ENCODE measurements at regions not wholly inside any gene's neighbourhood (a gene's known extent, or its start where the extent isn't known, plus 50 kb on each side); places are given as distances from the start of the nearest gene placed in this dataset.
"Not testable (repeated sequence)": the region's sequence is repeated elsewhere in the genome, so short reads cannot be mapped to it uniquely, and the experiment has no call there.

DNA sequence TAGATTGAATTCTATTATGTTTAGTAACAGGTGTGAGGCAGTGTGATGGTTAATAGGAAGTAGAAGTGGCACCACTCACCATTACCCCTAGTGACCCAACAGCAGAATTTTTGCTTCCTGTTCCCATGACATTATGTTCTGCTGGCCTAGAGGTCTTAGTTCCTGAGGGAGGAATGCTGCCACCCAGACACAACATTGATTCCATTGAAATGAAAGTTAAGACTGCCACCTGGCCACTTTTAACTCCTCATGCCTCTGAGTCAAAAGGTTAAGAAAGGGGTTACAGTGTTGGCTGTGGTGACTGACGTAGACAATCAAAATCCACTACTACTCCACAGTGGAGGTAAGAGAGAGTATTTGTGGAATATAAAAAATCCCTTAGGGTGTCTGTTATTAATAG lies 218.9 kb upstream of the NMUR2 start:
- no peak for DNase-seq

GRCh38 chr5:152625696-152626095 lies 220.6 kb upstream of the NMUR2 start:
- no peak for DNase-seq

DNA sequence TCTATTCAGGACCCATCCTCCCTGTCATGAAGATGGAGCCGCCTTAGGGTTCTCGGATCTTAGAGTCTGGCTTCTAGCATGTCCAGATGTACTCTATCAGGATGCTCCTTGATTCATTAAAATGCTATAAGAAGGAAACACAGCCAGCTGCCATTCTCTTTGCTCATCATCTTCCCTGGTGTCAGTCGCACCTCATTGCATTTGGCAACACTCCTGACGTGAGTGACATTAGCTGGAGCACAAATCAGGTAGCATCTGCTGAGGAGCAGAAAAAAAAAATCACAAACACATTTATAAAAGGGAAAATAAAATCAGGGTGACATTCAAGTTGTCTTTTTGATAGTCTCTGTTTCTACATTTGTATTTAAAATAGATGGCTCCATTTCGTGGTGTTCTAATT lies 226.1 kb upstream of the NMUR2 start:
- no peak for DNase-seq

- no peak for DNase-seq
These were observed 227.3 kb upstream of the NMUR2 start for GRCh38 chr5:152632360-152632759.

DNA sequence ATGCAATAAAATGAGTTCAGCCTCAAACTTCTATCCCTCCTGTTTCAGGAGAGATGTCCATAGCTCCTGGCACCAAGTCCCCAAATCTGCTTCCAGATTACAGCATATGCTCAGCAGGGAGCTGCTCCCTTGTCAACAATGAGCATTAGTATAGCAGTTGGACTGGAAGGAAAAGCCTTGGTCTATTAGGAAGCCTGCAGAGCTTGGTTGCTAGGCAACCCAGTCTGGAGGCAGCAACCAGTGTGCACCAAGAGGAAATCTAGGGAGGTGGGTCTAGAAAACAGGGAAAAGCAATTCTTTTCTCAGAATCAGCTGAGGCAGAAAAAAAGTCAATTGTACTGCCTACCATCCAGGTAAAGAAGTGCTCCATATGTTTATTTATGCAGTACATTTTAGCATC lies 229.5 kb upstream of the NMUR2 start:
- DNase-seq = no peak

DNA sequence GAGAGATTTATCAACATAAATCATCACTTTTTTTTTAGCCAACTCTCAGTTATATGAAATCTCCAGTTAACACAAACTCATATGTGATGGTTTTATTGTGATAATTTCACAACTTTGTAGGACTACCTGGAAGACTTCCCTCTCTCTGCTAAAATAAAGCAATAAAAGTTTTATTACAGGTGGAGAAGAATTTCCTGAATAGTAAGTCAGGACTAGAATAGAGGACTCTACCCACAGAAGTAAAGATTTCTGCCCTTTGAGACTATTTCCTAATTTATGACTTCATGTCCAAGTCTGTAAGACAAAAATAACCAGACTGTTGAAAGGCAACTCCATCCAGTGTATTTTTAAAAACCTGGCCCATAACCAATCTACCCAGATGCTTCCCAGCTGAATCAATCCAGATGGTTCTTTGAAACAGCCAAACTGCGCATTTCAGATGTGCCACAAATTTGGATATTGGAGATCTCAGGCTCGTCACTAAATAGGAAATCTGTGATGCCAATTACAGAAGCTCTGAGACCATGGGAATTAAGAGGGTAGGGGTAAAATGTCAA lies 234.0 kb upstream of the NMUR2 start:
- DNase-seq = no peak

DNA sequence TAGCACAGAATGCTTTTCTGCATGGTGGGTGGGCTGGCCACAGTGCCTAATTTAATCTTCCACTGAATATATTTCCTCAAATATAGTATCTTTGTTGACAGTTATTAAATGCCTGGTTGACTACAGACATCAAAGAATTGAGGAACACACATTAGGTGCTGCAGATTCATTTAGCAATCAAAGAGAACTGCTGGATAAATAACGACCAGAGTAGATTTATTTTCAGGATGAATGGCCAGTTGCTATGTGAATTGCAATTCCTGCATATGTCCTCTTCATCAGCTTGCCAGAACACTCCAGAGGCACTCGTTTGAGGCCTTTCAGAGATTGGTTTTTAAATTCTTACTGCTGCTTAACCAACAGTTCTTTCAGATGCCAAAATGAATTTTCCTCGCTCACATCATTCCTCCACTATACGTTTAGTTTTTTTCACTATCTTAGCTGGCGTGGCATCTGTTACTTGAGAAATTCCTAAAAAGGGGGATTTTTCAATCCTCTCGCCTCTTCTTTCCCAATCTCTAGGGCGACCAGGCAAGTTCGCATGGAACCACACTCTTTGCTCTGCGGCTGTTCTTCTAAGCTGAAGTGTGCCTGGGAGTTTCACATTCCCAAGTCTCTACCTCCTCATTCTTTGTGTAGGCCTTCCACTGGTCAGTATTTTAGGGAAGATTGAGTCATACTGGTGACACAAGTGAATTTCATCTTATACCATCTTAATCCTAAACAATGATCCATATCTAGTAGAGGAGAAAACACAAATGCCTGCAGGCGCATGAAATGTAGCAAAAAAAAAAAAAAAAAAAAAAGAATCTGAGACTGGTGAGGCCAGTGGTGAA lies 237.1 kb upstream of the NMUR2 start:
- DNase-seq = no peak

- no peak for DNase-seq
These were observed 237.8 kb upstream of the NMUR2 start for GRCh38 chr5:152642880-152643279.

- DNase-seq = no peak
These were observed 239.1 kb upstream of the NMUR2 start for GRCh38 chr5:152644029-152644728.

- DNase-seq = no peak
These were observed 244.5 kb upstream of the NMUR2 start for GRCh38 chr5:152649609-152650008.

- DNase-seq = no peak
These were observed 245.3 kb upstream of the NMUR2 start for GRCh38 chr5:152650413-152650812.

DNA sequence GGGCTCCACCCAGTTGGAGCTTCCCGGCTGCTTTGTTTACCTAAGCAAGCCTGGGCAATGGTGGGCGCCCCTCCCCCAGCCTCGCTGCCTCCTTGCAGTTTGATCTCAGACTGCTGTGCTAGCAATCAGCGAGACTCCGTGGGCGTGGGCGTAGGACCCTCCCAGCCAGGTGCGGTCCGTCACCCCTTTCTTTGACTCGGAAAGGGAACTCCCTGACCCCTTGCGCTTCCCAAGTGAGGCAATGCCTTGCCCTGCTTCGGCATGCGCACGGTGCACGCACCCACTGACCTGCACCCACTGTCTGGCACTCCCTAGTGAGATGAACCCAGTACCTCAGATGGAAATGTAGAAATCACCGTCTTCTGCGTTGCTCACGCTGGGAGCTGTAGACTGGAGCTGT lies 254.4 kb upstream of the NMUR2 start:
- DNase-seq = not testable (repeated sequence)

GRCh38 chr5:152673601-152674000 lies 268.5 kb upstream of the NMUR2 start:
- no peak for DNase-seq

- DNase-seq = no peak
These were observed 269.3 kb upstream of the NMUR2 start for GRCh38 chr5:152674403-152674802.

DNA sequence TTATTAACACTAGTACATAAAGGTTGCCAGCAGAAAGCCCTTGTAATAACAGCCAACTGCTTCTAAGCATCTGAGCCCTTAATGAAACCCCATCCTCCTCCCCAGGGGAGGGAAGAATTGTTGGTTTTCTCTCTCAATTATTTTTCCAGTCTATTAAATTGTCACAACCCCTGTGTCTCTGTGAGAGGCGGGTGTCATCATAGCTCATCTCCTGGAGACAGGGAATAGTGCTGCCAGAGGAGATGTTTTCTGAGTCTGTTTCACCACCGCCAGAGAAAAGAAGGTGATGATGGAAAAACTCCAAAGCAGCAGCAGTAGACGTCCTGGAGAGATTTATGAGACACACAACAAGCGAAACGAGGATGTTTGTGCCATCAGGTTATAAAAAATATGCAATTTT lies 271.1 kb upstream of the NMUR2 start:
- no peak for DNase-seq

GRCh38 chr5:152683205-152683604 lies 278.1 kb upstream of the NMUR2 start:
- no peak for DNase-seq

GRCh38 chr5:152686931-152687330 lies 281.9 kb upstream of the NMUR2 start:
- DNase-seq = no peak

DNA sequence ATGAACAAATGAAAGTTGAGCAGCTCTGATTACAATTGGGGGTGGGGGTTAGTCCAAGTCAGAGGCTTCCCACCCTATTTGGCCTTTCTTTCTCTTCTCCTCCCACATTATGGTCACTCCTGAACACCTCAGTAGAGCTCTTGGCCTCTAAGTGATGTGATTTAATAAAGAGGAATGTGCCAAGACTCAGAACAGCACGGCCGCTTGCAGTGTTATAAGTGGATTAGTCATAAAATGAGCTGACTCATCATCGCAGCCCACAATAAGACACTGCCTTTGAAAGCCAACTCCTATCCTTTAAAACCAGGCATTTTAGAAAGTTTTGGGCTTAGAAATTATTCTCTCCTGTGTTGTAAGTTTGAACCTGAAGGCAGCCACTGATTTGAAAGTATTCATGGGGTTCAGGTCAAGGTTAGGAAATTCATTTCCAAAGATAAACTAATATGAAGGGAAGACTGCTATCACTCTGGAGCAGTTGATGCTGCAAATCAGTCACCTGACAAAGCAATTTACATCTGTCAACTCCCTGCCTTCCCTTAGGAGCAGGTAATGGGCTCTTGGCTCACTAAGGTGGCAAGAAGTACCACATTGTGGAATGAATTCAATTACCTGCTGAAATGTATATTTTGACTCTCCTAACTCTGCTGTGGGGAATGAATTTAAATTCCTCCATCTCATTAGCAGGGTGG lies 283.6 kb upstream of the NMUR2 start:
- DNase-seq = no peak

- no peak for DNase-seq
These were observed 284.2 kb upstream of the NMUR2 start for GRCh38 chr5:152689250-152689711.

GRCh38 chr5:152694231-152694630 lies 289.2 kb upstream of the NMUR2 start:
- no peak for DNase-seq

GRCh38 chr5:152701305-152701949 lies 296.3 kb upstream of the NMUR2 start:
- no peak for DNase-seq

- no peak for DNase-seq
These were observed 299.2 kb upstream of the NMUR2 start for GRCh38 chr5:152704286-152704685.

Data from activated CD8-positive, alpha-beta memory T cell treated with anti-CD3 and anti-CD28 coated beads for 24 hours (primary cell).